ENCODE measurements at regions not wholly inside any gene's neighbourhood (a gene's known extent, or its start where the extent isn't known, plus 50 kb on each side); places are given as distances from the start of the nearest gene placed in this dataset.

- TF ChIP-seq CTCF (IDR thresholded peaks at IDR 0.05) = no peak
- TF ChIP-seq EZH2 (IDR thresholded peaks at IDR 0.05) = no peak
These were observed 99.5 kb downstream of the FAM76B start for GRCh38 chr11:95690100-95690499.
